GM18861 (cell line): ENCODE measurements at regions not wholly inside any gene's neighbourhood (a gene's known extent, or its start where the extent isn't known, plus 50 kb on each side); places are given as distances from the start of the nearest gene placed in this dataset.

Source experiments
- ATAC-seq: cut with Tn5 transposase; IDR thresholded peaks from one replicate; pipeline ENCODE4 v1.9.1; 2021; ENCODE audit not compliant: unreplicated experiment

GRCh38 chr3:43183456-43183855 is 77.6 kb upstream of the POMGNT2 start:
- no peak for ATAC-seq

- ATAC-seq: peak; percentile 49
These were observed 75.4 kb upstream of the POMGNT2 start for GRCh38 chr3:43181202-43181821.

GRCh38 chr3:43180694-43181093 is 74.8 kb upstream of the POMGNT2 start:
- no peak for ATAC-seq

GRCh38 chr3:43180027-43180426 is 74.1 kb upstream of the POMGNT2 start:
- no peak for ATAC-seq

GRCh38 chr3:43178891-43179366 is 73.0 kb upstream of the POMGNT2 start:
- no peak for ATAC-seq

GRCh38 chr3:43177085-43177484 is 71.2 kb upstream of the POMGNT2 start:
- no peak for ATAC-seq

- ATAC-seq: no peak
These were observed 70.8 kb upstream of the POMGNT2 start for GRCh38 chr3:43176666-43177065.

- no peak for ATAC-seq
These were observed 69.7 kb upstream of the POMGNT2 start for GRCh38 chr3:43175541-43175940.

- ATAC-seq: no peak
These were observed 68.1 kb upstream of the POMGNT2 start for GRCh38 chr3:43173949-43174348.

- ATAC-seq: no peak
These were observed 65.9 kb upstream of the POMGNT2 start for GRCh38 chr3:43171748-43172147.

GRCh38 chr3:43170553-43170952 is 64.7 kb upstream of the POMGNT2 start:
- no peak for ATAC-seq

GRCh38 chr3:43169987-43170386 is 64.1 kb upstream of the POMGNT2 start:
- ATAC-seq: no peak

- no peak for ATAC-seq
These were observed 60.5 kb upstream of the POMGNT2 start for GRCh38 chr3:43166406-43166805.

GRCh38 chr3:43165786-43166185 is 59.9 kb upstream of the POMGNT2 start:
- ATAC-seq: no peak

- no peak for ATAC-seq
These were observed 58.1 kb upstream of the POMGNT2 start for GRCh38 chr3:43163895-43164493.

- no peak for ATAC-seq
These were observed 56.6 kb upstream of the POMGNT2 start for GRCh38 chr3:43162230-43163084.

GRCh38 chr3:43161684-43162229 is 55.9 kb upstream of the POMGNT2 start:
- no peak for ATAC-seq

GRCh38 chr3:43160664-43161063 is 54.8 kb upstream of the POMGNT2 start:
- no peak for ATAC-seq

- no peak for ATAC-seq
These were observed 54.0 kb upstream of the POMGNT2 start for GRCh38 chr3:43159876-43160255.

- ATAC-seq: no peak
These were observed 53.4 kb upstream of the POMGNT2 start for GRCh38 chr3:43159131-43159875.
